Thymus (tissue), 11 donors: ENCODE measurements at regions not wholly inside any gene's neighbourhood (a gene's known extent, or its start where the extent isn't known, plus 50 kb on each side); places are given as distances from the start of the nearest gene placed in this dataset.

Source experiments
- DNase-seq, 9 donors: peaks; one replicate each; pipeline ENCODE4 v3.0.0-alpha.2; 2013; ENCODE audit warnings: low spot score in 9 of 9, low read depth in 6 of 9, missing footprints in 1 of 9
- H3K27ac ChIP-seq, 2 donors: one replicate each; pipeline ENCODE4 v1.5.1; 2013; ENCODE audit warnings: control low read depth in 1 of 2, low read depth in 1 of 2, low read length in 1 of 2, mild to moderate bottlenecking in 1 of 2, moderate library complexity in 1 of 2
- H3K27me3 ChIP-seq, 2 donors: one replicate each; pipeline ENCODE4 v1.5.1; 2013; ENCODE audit warnings: low read length in 1 of 2; ENCODE audit not compliant: control insufficient read depth in 2 of 2, insufficient read depth in 1 of 2
- H3K36me3 ChIP-seq, 2 donors: one replicate each; pipeline ENCODE4 v1.5.1; 2013; ENCODE audit warnings: low read length in 1 of 2, mild to moderate bottlenecking in 1 of 2, moderate library complexity in 1 of 2; ENCODE audit not compliant: control insufficient read depth in 2 of 2, insufficient read depth in 2 of 2
- H3K4me1 ChIP-seq, 2 donors: one replicate each; pipeline ENCODE4 v1.5.1; 2013; ENCODE audit warnings: low read length in 2 of 2; ENCODE audit not compliant: control insufficient read depth in 2 of 2, insufficient read depth in 2 of 2
- H3K4me3 ChIP-seq, 2 donors: one replicate each; pipeline ENCODE4 v1.5.1; 2013; ENCODE audit warnings: low read length in 2 of 2, control low read depth in 1 of 2, mild to moderate bottlenecking in 1 of 2
- H3K9me3 ChIP-seq, 2 donors: one replicate each; pipeline ENCODE4 v1.5.1; 2013; ENCODE audit warnings: low read length in 1 of 2, mild to moderate bottlenecking in 1 of 2; ENCODE audit not compliant: control insufficient read depth in 2 of 2, insufficient read depth in 1 of 2
- WGBS: extraction: QIAGEN DNeasy Blood & Tissue Kit; methylation state at CpG from one replicate; pipeline ENCODE4 v1.1.7; 2013; 5-methylcytosine and 5-hydroxymethylcytosine counted together
- donor health status: healthy.

DNA sequence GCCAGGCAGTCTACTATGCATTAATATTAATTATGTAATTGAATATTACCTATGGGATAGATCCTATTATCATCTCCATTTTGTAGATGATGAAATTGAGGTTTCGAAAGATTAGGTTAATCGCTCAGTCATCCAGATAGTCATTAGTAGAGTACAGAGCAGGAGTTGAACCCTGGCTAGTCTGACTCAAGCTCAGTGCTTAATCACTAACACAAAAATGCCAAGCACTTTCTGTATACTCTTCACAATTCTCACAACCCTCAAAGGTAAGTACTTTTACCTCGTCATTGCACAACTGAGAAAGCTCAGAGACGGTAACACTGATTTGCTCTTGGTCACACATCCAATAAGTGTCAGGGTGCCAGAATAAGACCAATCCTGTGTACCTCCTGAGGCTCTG lies 280.2 kb upstream of the PLXNA2 start:
- WGBS: 99% methylated on average over 4 of the region's 4 CpGs
- H3K36me3 ChIP-seq: no peaks in the 10 kb centered on the region
- H3K27me3 ChIP-seq: no peaks in the 10 kb centered on the region
- no peaks in the 10 kb centered on the region for H3K9me3 ChIP-seq
- DNase-seq: no peak
- H3K27ac ChIP-seq: no peak overlapping the region
- no peaks in the 10 kb centered on the region for H3K4me1 ChIP-seq
- no peak overlapping the region for H3K4me3 ChIP-seq

- no peak for DNase-seq
- H3K4me3 ChIP-seq: no peak overlapping the region
- no peak overlapping the region for H3K27ac ChIP-seq
- H3K4me1 ChIP-seq: no peaks in the 10 kb centered on the region
- no peaks in the 10 kb centered on the region for H3K36me3 ChIP-seq
- WGBS: 77% methylated on average over 5 of the region's 5 CpGs
- no peaks in the 10 kb centered on the region for H3K9me3 ChIP-seq
- no peaks in the 10 kb centered on the region for H3K27me3 ChIP-seq
These were observed 280.7 kb upstream of the PLXNA2 start for GRCh38 chr1:208524925-208525324.

DNA sequence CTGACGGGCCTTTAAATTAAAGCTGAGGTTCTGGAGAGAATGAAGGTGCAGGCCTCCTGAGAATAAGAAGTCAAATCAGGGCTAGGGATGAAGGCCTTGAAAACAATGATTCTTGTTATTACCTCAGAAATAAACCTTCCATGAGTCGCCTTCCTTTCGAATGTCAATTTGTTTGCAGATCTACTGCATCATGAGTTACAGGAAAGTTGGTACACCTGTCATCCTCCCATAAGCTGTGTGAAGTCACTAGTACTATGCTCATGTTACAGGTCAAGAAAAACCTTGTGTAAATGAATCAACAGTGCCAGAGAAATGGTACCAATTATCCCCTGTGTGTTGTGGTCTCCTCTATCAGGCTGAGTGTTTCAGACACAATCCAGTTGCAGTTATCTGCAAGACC lies 281.2 kb upstream of the PLXNA2 start:
- 64% methylated on average over 3 of the region's 3 CpGs for WGBS
- no peaks in the 10 kb centered on the region for H3K9me3 ChIP-seq
- no peak for DNase-seq
- no peaks in the 10 kb centered on the region for H3K36me3 ChIP-seq
- H3K4me1 ChIP-seq: no peaks in the 10 kb centered on the region
- no peak overlapping the region for H3K4me3 ChIP-seq
- no peaks in the 10 kb centered on the region for H3K27me3 ChIP-seq
- no peak overlapping the region for H3K27ac ChIP-seq

DNA sequence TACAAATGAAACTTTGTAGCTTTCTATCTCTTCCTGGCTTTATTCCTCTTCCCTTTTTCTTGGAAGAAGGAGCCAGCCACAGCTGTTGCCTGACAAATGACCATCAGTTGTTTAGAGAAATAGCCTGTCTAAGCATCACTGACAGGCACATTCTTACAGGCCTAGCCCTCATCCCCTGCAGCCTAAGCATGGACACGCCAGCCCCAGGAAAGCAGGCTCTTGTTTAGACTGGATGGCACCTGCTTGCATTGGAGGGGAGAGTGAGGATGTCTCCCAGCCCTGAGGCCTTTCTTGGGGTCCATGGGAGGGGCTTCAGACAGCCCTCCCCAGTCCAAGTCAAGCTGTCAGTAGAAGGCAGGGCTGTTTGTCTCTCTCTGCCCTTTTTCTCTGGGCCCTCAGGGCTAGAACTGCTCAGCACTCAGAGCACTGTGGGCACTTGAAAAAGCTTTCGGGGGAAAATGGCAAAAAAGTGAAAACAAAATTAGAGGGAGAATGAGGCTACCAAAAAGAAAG lies 282.5 kb upstream of the PLXNA2 start:
- Histone ChIP-seq H3K27ac (no peak overlapping the region), H3K4me3 (no peak overlapping the region)
- no peak for DNase-seq

GRCh38 chr1:208527156-208527555 lies 283.0 kb upstream of the PLXNA2 start:
- WGBS: 89% methylated on average over 5 of the region's 5 CpGs
- Histone ChIP-seq H3K4me3 (no peak overlapping the region), H3K27ac (no peak overlapping the region), H3K36me3 (no peaks in the 10 kb centered on the region), H3K4me1 (no peaks in the 10 kb centered on the region), H3K27me3 (no peaks in the 10 kb centered on the region), H3K9me3 (no peaks in the 10 kb centered on the region)
- DNase-seq: no peak

More for the DNA sequence above, 282.5 kb upstream of the PLXNA2 start:
- WGBS: 94% methylated on average over 2 of the region's 2 CpGs
- no peaks in the 10 kb centered on the region for H3K4me1 ChIP-seq
- H3K36me3 ChIP-seq: no peaks in the 10 kb centered on the region
- H3K9me3 ChIP-seq: no peaks in the 10 kb centered on the region
- no peaks in the 10 kb centered on the region for H3K27me3 ChIP-seq

DNA sequence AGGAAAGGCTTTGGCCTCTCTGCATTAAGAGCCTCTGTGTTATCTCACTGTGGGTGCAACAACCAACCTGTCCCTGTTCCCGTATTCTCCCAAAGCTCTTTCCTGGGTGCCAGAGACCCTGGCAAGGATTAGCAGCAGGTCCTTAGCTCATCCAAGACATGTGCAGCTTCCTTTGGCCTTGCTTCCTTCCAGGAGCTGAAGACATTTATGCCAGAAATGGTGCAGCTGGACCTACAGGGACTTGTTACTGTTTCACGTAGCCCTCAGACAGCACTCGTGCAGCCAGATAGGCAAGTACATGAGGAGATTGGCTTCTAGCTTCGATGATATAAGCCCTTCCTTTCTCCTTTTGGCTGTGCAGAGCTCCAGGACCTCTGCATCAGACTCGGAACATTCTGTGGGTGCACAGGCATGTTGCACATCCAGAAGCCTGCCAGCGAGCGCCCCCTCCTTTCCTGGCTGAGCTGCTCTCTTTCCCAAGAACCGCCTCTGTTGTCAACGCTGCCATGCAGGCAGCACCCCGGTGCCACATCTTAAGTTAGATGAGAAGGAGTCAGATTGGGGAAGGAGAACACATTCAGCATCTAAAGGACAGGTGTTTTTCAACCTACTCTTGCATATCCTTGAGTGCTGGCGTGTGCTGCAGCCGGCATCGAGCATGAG lies 284.5 kb upstream of the PLXNA2 start:
- Histone ChIP-seq H3K4me1 (no peaks in the 10 kb centered on the region), H3K4me3 (no peak overlapping the region), H3K36me3 (no peaks in the 10 kb centered on the region), H3K27me3 (no peaks in the 10 kb centered on the region), H3K27ac (no peak overlapping the region), H3K9me3 (no peaks in the 10 kb centered on the region)
- 90% methylated on average over 13 of the region's 13 CpGs for WGBS
- DNase-seq: no peak

DNA sequence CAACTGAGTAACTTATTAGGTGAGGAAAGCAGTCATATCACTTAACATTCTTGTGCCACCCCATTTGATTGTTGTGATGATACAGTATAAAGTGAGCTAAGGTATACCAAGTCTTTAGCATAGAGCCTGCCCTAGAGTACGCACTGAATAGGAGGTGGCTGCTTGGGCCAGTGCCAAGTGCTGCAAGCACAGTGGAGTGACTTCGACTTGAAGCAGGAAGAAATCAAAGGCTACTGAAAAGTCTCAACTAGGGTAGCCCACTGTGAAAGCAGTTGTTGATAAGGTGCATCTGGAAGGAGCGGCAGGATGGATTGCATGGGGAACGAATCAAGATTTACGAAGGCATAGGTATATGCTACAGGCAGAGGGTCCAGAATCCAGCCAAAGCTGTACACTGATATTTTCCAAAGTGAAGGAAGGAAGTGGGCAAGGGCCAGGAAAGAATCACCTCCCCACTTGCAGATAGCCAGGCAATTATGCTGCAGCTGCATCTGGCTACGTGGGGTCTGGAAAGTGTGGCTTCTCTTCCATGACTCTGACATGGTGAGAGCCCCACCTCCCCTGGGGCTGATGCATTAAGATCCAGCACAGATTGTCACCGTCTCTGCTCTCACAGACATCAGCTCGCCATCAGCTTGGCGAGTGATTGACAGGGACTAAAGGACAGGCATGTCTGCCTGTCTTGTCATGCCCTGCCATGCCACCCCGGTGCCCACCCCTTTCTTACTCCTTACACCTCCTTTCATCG lies 287.0 kb upstream of the PLXNA2 start:
- no peaks in the 10 kb centered on the region for H3K9me3 ChIP-seq
- no peak overlapping the region for H3K27ac ChIP-seq
- no peaks in the 10 kb centered on the region for H3K27me3 ChIP-seq
- H3K4me1 ChIP-seq: no peaks in the 10 kb centered on the region
- WGBS: 76% methylated on average over 11 of the region's 11 CpGs
- no peaks in the 10 kb centered on the region for H3K36me3 ChIP-seq
- H3K4me3 ChIP-seq: no peak overlapping the region
- DNase-seq: no peak

DNA sequence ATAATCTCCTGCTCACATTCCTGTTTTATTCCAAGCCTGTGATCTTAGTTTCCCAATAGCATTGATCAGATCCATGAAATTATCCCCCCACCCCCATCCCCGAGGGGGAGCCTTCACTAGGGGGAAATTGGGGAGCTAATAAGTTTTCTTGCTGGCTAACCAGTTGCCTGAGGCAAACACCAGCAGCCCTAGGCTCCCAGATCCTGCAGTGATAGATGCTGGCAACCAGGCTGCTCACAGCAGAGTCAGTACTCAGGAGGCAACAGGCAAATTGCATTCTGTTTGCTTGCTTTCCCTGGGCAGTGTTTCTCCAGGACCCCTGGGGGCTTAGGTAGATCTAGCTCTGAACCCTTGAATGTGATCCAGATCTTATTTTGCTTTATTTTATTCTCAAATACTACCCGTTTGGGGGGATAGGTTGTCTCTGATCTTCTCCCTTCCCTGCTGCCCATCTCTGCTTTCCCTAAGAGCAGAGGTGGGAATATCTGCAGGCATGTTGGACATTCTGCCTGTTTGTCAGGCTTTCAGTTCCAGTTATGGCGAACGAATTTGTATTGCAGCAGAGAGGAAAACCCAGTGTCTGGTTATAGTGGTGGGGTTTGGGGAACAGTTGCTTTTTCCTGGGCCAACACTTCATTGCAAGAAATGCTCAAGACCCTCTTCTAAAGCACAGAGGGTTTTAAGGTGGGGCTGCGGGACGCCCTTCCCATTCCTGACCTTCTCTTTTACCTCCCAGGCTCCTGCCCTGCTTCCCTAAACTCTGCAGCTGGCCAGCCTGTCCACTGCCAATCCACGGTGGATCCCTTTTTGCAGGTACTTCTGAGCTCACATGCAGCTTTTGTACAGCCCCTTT lies 289.8 kb upstream of the PLXNA2 start:
- H3K27ac ChIP-seq: no peak overlapping the region
- no peaks in the 10 kb centered on the region for H3K36me3 ChIP-seq
- no peaks in the 10 kb centered on the region for H3K27me3 ChIP-seq
- no peak for DNase-seq
- no peaks in the 10 kb centered on the region for H3K4me1 ChIP-seq
- WGBS: 92% methylated on average over 7 of the region's 7 CpGs
- H3K9me3 ChIP-seq: no peaks in the 10 kb centered on the region
- H3K4me3 ChIP-seq: no peak overlapping the region

GRCh38 chr1:208534599-208534897 lies 290.4 kb upstream of the PLXNA2 start:
- Histone ChIP-seq H3K27ac (no peak overlapping the region), H3K36me3 (no peaks in the 10 kb centered on the region), H3K4me3 (no peak overlapping the region), H3K4me1 (no peaks in the 10 kb centered on the region), H3K9me3 (no peaks in the 10 kb centered on the region), H3K27me3 (no peaks in the 10 kb centered on the region)
- WGBS: 92% methylated on average over 4 of the region's 4 CpGs
- DNase-seq: no peak
